ENCODE measurements at regions not wholly inside any gene's neighbourhood (a gene's known extent, or its start where the extent isn't known, plus 50 kb on each side); places are given as distances from the start of the nearest gene placed in this dataset.

DNA sequence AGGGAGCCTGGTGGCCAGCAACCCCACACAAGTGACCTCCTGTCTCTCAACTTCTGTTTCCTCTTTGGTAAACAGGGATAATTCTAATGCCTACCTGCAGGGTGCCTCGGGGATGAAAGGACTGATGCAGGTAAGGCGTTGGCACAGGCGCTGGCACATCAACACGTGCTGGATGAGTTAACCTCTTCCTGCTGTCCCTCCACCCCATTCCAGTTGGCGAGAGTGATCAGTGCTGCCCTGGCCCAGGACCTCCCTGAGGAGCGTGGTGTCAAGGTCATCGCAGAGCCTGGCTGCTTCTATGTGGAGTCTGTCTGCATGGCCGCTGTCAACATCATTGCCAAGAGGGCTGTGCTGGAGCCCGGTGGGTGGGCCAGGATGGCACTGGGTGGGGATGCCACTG lies 69.1 kb upstream of the TINAGL1 start:
- TF ChIP-seq, protein P1, sequence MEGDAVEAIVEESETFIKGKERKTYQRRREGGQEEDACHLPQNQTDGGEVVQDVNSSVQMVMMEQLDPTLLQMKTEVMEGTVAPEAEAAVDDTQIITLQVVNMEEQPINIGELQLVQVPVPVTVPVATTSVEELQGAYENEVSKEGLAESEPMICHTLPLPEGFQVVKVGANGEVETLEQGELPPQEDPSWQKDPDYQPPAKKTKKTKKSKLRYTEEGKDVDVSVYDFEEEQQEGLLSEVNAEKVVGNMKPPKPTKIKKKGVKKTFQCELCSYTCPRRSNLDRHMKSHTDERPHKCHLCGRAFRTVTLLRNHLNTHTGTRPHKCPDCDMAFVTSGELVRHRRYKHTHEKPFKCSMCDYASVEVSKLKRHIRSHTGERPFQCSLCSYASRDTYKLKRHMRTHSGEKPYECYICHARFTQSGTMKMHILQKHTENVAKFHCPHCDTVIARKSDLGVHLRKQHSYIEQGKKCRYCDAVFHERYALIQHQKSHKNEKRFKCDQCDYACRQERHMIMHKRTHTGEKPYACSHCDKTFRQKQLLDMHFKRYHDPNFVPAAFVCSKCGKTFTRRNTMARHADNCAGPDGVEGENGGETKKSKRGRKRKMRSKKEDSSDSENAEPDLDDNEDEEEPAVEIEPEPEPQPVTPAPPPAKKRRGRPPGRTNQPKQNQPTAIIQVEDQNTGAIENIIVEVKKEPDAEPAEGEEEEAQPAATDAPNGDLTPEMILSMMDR (IDR thresholded peaks at IDR 0.05), result no peak
- TF ChIP-seq EP300 (IDR thresholded peaks at IDR 0.05), result no peak

All from gastroesophageal sphincter (tissue), 3 donors.